ENCODE measurements at regions not wholly inside any gene's neighbourhood (a gene's known extent, or its start where the extent isn't known, plus 50 kb on each side); places are given as distances from the start of the nearest gene placed in this dataset.

GRCh38 chr2:8101614-8102277 is 580.1 kb upstream of the ID2 start:
- TF ChIP-seq POLR2A (IDR thresholded peaks at IDR 0.05) (no peak), CTCF (IDR thresholded peaks at IDR 0.05 in 4 of 5, conservative IDR thresholded peaks at IDR 0.05 in 1 of 5) (no peak)
